Astrocyte of the cerebellum (primary cell): ENCODE measurements at regions not wholly inside any gene's neighbourhood (a gene's known extent, or its start where the extent isn't known, plus 50 kb on each side); places are given as distances from the start of the nearest gene placed in this dataset.

Source experiments
- DNase-seq: peaks from one replicate; pipeline ENCODE4 v3.0.0-alpha.2; 2011; ENCODE audit warnings: low read depth
- H3K4me3 ChIP-seq: 2 replicates; pipeline ENCODE4 v1.5.1; 2011; ENCODE audit warnings: mild to moderate bottlenecking, low read depth, low read length, moderate library complexity
- CTCF ChIP-seq: IDR thresholded peaks from 2 replicates; pipeline ENCODE4 v1.5.1; 2012; ENCODE audit warnings: low read length, low read depth, moderate library complexity, mild to moderate bottlenecking; ENCODE audit errors: missing control alignments
- in situ Hi-C: cut with HindIII; loops from 2 replicates; pipeline ENCODE4 v1.10.0; 2017; ENCODE audit warnings: low sequenced_read_pairs

DNA sequence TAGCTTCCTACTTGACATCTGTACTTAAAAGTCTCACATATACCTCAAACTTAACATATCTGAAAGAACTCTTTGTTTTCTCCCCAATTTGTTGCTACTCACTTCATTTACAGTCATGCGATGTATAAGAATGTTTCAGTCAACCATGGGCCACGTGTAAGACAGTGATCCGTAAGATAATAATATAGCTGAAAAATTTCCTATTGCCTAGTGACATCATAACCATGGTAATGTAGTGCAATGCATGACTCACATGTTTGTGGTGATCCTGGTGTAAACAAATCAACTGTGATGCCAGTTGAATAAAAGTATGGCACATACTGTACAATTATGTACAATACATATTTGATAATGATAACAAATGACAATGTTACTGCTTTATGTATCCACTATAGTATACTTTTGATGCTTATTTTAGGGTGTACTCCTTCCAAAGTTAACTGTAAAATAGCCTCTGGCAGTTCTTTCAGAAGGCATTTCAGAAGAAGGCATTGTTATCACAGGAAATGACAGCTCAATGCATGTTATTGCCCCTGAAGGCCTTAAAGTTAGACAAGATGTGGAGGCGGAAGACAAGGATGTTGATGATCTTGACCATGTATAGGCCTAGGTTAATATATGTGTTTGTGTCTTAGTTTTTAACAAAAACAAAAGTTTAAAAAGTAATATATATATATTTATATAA, 579.0 kb downstream of the EPHA7 start:
- TF ChIP-seq CTCF = no peak
- no peak for DNase-seq
- no peak overlapping the region for H3K4me3 ChIP-seq
- in situ Hi-C loops = no loop called here

DNA sequence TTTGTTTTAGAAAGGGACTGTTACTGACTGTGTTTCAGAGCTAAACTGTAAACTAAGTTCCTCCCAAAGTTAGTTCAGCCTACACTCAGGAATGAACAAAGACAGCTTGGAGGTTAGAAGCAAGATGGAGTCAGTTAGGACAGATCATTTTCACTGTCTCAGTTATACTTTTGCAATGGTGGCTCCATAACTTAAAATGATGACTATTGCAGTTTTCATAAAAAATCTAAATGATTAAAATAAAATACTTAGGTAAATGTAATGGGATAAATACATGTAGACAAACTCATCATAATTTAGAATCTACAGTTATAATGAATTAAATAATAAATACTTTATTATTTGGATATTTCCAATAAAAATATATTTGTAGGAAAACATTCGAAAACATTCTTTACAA, 590.6 kb downstream of the EPHA7 start:
- H3K4me3 ChIP-seq = no peak overlapping the region
- no peak for DNase-seq
- no peak for TF ChIP-seq CTCF
- in situ Hi-C loops = no loop called here

DNA sequence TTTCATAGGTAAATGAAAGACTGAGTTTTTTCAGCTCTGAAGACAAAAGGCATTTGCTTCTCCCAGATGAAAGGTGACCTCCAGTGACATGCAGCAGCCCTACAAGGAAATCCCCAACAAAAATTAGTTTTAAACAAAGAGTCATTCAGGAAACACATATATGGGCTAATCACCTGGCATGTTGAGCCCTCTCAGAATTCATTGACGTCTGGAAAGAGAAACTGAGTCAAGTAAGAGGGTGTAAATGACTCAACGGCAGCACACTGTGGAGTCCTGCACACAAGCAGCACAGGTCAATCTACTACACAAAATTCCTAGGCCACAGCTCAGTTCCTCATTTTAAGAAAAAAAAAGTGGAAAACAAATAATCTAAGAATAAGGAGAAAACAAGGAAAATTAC, 592.3 kb downstream of the EPHA7 start:
- in situ Hi-C loops = no loop called here

DNA sequence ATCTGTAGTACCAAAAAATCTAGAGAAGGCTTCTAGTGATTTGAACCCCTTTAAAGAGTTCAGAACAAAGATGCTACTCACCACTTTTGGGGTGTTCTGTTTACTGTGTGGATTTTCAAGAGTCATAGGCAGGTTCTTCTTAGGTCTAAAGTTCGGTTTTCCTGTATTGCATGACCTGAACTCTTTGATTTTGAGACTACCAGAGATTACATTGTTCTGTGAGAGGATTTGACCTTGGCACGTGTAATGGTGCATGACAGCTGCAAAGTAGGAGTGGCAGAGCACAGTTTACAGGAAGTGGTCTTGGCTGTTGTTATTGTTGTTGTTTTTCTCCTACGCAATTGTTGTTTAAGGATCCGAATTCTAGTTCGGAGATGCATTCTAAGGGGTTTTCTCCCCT, 592.7 kb downstream of the EPHA7 start:
- no peak for TF ChIP-seq CTCF
- in situ Hi-C loops = no loop called here
- no peak overlapping the region for H3K4me3 ChIP-seq
- no peak for DNase-seq

More for the DNA sequence above, 592.3 kb downstream of the EPHA7 start:
- no peak overlapping the region for H3K4me3 ChIP-seq
- TF ChIP-seq CTCF = no peak
- DNase-seq = no peak

DNA sequence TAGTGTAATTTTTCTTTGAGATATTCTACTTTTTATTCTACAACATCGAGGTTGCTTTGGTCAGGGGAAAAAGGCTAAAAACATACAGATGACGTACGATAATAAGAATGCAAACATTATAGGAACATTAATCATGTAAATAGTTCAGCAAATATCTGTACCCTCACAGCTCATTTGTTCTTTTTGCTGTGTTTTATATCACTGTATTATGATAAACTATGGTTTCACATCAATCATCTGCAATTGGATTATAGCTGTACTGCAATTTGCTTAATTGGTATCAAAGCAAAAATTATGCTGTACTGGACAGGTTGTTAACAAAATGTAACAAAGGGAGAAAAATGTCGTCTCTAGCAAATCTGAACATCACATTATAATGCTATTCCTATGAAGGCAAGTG, 597.1 kb downstream of the EPHA7 start:
- no peak overlapping the region for H3K4me3 ChIP-seq
- no peak for TF ChIP-seq CTCF
- in situ Hi-C loops = no loop called here
- no peak for DNase-seq

DNA sequence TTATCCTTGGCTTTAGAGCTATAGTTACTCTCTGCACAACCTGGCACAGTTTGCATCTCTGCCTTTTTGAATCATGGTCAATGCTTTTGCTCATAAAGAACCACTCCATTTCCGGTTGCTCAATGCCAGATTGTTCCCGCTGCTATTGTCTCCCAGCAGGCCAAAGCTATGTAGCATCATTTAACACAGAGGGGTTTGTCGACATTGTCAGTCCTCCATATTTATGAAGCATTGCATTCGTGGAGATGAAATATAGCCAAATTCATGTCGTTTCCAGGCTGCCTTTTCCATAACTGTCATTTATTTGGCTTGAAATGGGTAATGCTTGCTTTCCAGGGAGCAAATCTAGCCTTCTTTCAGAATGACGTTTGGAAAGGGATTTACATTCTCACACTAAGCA, 598.8 kb downstream of the EPHA7 start:
- in situ Hi-C loops = no loop called here
- DNase-seq = no peak
- no peak for TF ChIP-seq CTCF
- H3K4me3 ChIP-seq = no peak overlapping the region
